Testis (tissue), 2 donors: ENCODE measurements at regions not wholly inside any gene's neighbourhood (a gene's known extent, or its start where the extent isn't known, plus 50 kb on each side); places are given as distances from the start of the nearest gene placed in this dataset.
A peak's percentile ranks its signal among the peaks of the same experiment; 100 is the strongest.

Experiments used
- DNase-seq: peaks from one replicate; pipeline ENCODE4 v3.0.0-alpha.2; 2019
- H3K27ac ChIP-seq, 2 donors: fragments of 200-600 bp; sonication (generic); one replicate each; pipeline ENCODE4 v1.5.1; 2019
- H3K27me3 ChIP-seq: fragments of 200-600 bp; sonication (generic); one replicate; pipeline ENCODE4 v1.5.1; 2019
- H3K36me3 ChIP-seq: fragments of 200-600 bp; sonication (generic); one replicate; pipeline ENCODE4 v1.5.1; 2017; ENCODE audit warnings: low read depth; ENCODE audit errors: missing control alignments
- H3K4me1 ChIP-seq: fragments of 200-600 bp; sonication (generic); one replicate; pipeline ENCODE4 v1.5.1; 2019
- H3K4me3 ChIP-seq, 2 donors: fragments of 200-600 bp; sonication (generic); one replicate each; pipeline ENCODE4 v1.5.1; 2017 to 2019
- H3K9me3 ChIP-seq: fragments of 200-600 bp; sonication (generic); one replicate; pipeline ENCODE4 v1.5.1; 2017
- CTCF ChIP-seq, 3 experiments: fragments of 450-650 bp in 2 of 3; fragments of 200-600 bp in 1 of 3; sonication (generic) in 1 of 3; IDR thresholded peaks; one replicate each; pipeline ENCODE4 v1.5.1; 2016 to 2019; ENCODE audit warnings: antibody characterized with exemption in 3 of 3, mild to moderate bottlenecking in 2 of 3, moderate library complexity in 1 of 3
- POLR2A ChIP-seq: fragments of 450-650 bp; IDR thresholded peaks from one replicate; pipeline ENCODE4 v1.6.1; 2017; ENCODE audit warnings: antibody characterized with exemption, mild to moderate bottlenecking, moderate library complexity
- WGBS, 2 donors: methylation state at CpG; one replicate each; pipeline ENCODE4 v1.1.5; 2018; 5-methylcytosine and 5-hydroxymethylcytosine counted together
- intact Hi-C: fragments of 100-400 bp; cut with DNase I; formaldehyde crosslinking; loops from one replicate; pipeline ENCODE4 v1.15.1; 2023; ENCODE audit warnings: low total_unique reads

- no peak for DNase-seq
- H3K27ac ChIP-seq = no peak overlapping the region
- intact Hi-C loops = no loop called here
- 88 to 93% methylated on average over 1 of the region's 1 CpG for WGBS, 2 donors
- no peaks in the 10 kb centered on the region for H3K27me3 ChIP-seq
- no peaks in the 10 kb centered on the region for H3K36me3 ChIP-seq
- no peaks in the 10 kb centered on the region for H3K9me3 ChIP-seq
- TF ChIP-seq CTCF (IDR thresholded peaks at IDR 0.05) (no peak), POLR2A (no peak)
- H3K4me3 ChIP-seq = no peak overlapping the region
- H3K4me1 ChIP-seq = no peaks in the 10 kb centered on the region
Measured at GRCh38 chr7:117992635-117993376, 119.6 kb upstream of the CTTNBP2 start.

GRCh38 chr7:117993377-117994003 lies 120.2 kb upstream of the CTTNBP2 start:
- TF ChIP-seq CTCF (IDR thresholded peaks at IDR 0.05) = peak in 2 of 3 experiments; percentile 6 to 46
- no peak for TF ChIP-seq POLR2A
- Histone ChIP-seq H3K27me3 (no peaks in the 10 kb centered on the region), H3K9me3 (no peaks in the 10 kb centered on the region), H3K36me3 (no peaks in the 10 kb centered on the region), H3K4me3 (no peak overlapping the region), H3K27ac (no peak overlapping the region), H3K4me1 (no peaks in the 10 kb centered on the region)
- DNase-seq = peak; percentile 43
- intact Hi-C loops = no loop called here

- H3K27ac ChIP-seq = no peak overlapping the region
- H3K36me3 ChIP-seq = no peaks in the 10 kb centered on the region
- 88 to 94% methylated on average over 8 of the region's 8 CpGs for whole genome bisulfite sequencing, 2 donors
Measured at GRCh38 chr7:117995850-117996650, 122.8 kb upstream of the CTTNBP2 start.

More at GRCh38 chr7:117995850-117996650, 122.8 kb upstream of the CTTNBP2 start:
- TF ChIP-seq CTCF (IDR thresholded peaks at IDR 0.05) (no peak), POLR2A (no peak)
- no peak for DNase-seq
- Histone ChIP-seq H3K9me3 (no peaks in the 10 kb centered on the region), H3K4me3 (no peak overlapping the region), H3K4me1 (no peaks in the 10 kb centered on the region), H3K27me3 (no peaks in the 10 kb centered on the region)
- intact Hi-C loops = no loop called here
